ENCODE measurements at regions not wholly inside any gene's neighbourhood (a gene's known extent, or its start where the extent isn't known, plus 50 kb on each side); places are given as distances from the start of the nearest gene placed in this dataset.

DNA sequence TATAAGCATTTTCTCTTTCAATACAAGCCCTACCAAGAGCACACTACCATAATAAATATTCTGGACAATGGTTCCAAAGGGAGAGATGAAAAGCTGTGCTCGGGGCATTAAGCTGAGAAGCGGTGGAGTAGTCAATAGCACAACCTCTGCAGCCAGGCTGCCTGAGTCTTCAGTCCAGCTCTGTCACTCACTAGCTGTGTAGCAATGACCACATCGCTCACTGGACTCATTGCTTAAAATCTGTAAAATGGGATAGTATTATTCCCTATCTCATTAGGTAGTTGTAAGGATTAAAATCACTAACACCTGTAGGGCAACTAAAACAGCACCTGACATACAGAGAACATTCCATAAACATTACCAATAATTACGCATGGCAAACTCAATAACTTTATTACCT, 199.9 kb upstream of the KLF14 start:
- 96% methylated on average over 4 of the region's 4 CpGs for WGBS (ENCODE audit: insufficient coverage, low coverage, low lambda C conversion rate, missing lambda C conversion rate)
- no peaks in the 10 kb centered on the region for H3K9me3 ChIP-seq
- no peak for DNase-seq
- no peak overlapping the region for H3K4me3 ChIP-seq
- H3K27me3 ChIP-seq: no peaks in the 10 kb centered on the region
- no peak for ATAC-seq
- no peak overlapping the region for H3K27ac ChIP-seq
- H3K36me3 ChIP-seq: peaks cover 0 to 9% (median 2%) of the 10 kb centered on the region in 4 donors
- TF ChIP-seq, protein P1, sequence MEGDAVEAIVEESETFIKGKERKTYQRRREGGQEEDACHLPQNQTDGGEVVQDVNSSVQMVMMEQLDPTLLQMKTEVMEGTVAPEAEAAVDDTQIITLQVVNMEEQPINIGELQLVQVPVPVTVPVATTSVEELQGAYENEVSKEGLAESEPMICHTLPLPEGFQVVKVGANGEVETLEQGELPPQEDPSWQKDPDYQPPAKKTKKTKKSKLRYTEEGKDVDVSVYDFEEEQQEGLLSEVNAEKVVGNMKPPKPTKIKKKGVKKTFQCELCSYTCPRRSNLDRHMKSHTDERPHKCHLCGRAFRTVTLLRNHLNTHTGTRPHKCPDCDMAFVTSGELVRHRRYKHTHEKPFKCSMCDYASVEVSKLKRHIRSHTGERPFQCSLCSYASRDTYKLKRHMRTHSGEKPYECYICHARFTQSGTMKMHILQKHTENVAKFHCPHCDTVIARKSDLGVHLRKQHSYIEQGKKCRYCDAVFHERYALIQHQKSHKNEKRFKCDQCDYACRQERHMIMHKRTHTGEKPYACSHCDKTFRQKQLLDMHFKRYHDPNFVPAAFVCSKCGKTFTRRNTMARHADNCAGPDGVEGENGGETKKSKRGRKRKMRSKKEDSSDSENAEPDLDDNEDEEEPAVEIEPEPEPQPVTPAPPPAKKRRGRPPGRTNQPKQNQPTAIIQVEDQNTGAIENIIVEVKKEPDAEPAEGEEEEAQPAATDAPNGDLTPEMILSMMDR (IDR thresholded peaks at IDR 0.05): no peak
- no peak for TF ChIP-seq POLR2A (IDR thresholded peaks at IDR 0.05)
- intact Hi-C loops (cut with DNase I): no loop called here
- H3K4me1 ChIP-seq: peaks cover 0 to 11% (median 4%) of the 10 kb centered on the region in 4 donors

DNA sequence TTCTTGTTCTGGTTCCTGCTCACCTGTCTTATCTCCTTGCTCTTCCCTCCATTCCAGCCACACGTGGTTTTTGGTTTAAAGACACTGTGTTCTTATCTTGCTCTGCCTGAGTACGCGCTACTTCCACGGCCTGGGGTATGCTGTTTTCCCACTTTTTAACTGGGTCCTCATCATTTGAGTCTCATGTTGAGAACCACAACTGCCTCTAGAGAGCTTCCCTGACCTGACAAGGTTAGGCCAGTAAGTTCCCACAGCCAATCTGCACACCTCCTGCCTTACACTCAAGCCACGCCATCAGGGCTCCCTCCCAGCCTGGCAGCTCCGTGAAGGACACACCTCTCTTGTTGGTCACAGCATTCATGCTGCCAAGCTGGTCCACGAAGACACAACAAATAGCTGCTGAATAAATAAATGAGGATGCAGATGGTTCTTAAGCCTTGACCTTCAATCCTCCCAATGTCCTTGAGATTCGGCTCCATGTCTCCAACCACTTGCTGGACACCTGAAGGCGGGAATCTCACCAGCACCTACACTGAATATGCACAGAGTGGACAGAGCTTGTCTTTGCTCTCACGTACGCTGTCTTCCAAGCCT, 201.7 kb upstream of the KLF14 start:
- WGBS (ENCODE audit: insufficient coverage, low coverage, low lambda C conversion rate, missing lambda C conversion rate): 73% methylated on average over 8 of the region's 11 CpGs
- intact Hi-C loops (cut with DNase I): no loop called here
- Histone ChIP-seq H3K4me3 (no peak overlapping the region), H3K9me3 (no peaks in the 10 kb centered on the region), H3K36me3 (peaks cover 0 to 9% (median 2%) of the 10 kb centered on the region in 4 donors), H3K4me1 (peaks cover 0 to 17% (median 2%) of the 10 kb centered on the region in 4 donors), H3K27me3 (no peaks in the 10 kb centered on the region), H3K27ac (no peak overlapping the region)
- no peak for DNase-seq
- TF ChIP-seq POLR2A (IDR thresholded peaks at IDR 0.05): no peak
- TF ChIP-seq, protein P1 (IDR thresholded peaks at IDR 0.05): no peak
- no peak for ATAC-seq

DNA sequence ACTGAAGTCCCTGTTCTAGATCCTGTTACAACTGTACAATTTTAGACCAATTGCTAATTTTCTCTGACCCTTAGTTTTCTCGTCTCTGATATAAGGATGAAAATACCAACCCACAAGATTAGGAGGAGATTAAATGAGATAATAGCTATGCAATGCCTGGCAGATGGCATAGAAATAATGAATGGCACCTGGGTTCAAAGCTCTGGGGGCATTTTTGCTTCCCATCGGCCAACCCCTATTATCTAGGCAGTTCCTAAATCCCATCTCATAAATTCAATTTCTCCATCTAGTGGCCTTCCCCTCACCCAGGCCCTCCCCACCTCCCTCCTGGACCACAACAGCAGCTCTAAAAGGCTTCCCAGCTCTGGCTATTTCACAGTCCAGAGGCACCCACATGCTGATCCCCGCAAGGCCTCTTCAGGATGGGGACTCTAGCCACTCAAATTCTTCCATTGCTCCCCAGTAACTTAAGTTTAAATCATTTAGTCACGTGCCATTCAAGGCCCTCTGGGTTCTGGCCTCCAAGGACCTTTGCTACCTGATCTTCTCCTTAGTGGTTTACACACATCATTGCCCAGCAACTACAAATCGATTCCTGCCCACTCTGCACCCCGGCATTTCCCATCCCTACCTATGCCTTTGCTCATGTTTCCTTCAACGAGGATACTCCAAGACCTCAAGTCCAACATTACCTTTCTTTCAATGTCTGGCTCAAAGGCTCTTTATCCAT, 202.4 kb upstream of the KLF14 start:
- no peak overlapping the region for H3K27ac ChIP-seq

DNA sequence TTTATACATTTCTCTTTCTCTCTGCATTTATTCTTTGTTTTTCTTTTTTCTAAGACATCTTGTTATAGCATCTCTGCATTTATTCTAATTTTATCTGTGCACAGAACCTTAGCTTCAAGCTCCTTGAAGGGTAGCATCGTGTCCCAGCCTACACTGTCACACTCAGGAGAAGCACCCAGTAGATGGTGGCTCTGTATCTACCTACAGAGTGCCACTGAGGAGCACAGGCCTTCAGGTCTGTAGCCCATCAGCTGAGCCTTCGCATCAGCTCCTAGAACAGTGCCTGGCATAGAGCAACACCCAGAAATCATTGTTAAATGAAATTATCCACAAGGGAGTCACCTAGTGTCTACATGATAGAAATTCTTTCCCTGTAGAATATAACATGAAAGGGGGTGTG, 203.0 kb upstream of the KLF14 start:
- Histone ChIP-seq H3K9me3 (no peaks in the 10 kb centered on the region), H3K4me1 (peaks cover 0 to 17% (median 0%) of the 10 kb centered on the region in 4 donors), H3K4me3 (no peak overlapping the region), H3K36me3 (peaks cover 0 to 9% (median 2%) of the 10 kb centered on the region in 4 donors), H3K27ac (no peak overlapping the region), H3K27me3 (no peaks in the 10 kb centered on the region)
- no peak for TF ChIP-seq POLR2A (IDR thresholded peaks at IDR 0.05)
- TF ChIP-seq, protein P1 (IDR thresholded peaks at IDR 0.05): no peak
- intact Hi-C loops (cut with DNase I): no loop called here
- DNase-seq (no peak), ATAC-seq (no peak)
- WGBS (ENCODE audit: insufficient coverage, low coverage, low lambda C conversion rate, missing lambda C conversion rate): 70% methylated on average over 1 of the region's 2 CpGs

More for the DNA sequence above, 202.4 kb upstream of the KLF14 start:
- H3K36me3 ChIP-seq: peaks cover 0 to 9% (median 2%) of the 10 kb centered on the region in 4 donors
- H3K4me3 ChIP-seq: no peak overlapping the region
- 85% methylated on average over 7 of the region's 7 CpGs for WGBS (ENCODE audit: insufficient coverage, low coverage, low lambda C conversion rate, missing lambda C conversion rate)
- no peaks in the 10 kb centered on the region for H3K27me3 ChIP-seq
- ATAC-seq (no peak), DNase-seq (no peak)
- H3K9me3 ChIP-seq: no peaks in the 10 kb centered on the region
- TF ChIP-seq, protein P1 (IDR thresholded peaks at IDR 0.05): no peak
- TF ChIP-seq POLR2A (IDR thresholded peaks at IDR 0.05): no peak
- intact Hi-C loops (cut with DNase I): no loop called here
- peaks cover 0 to 17% (median 0%) of the 10 kb centered on the region in 4 donors for H3K4me1 ChIP-seq
